ENCODE measurements at regions not wholly inside any gene's neighbourhood (a gene's known extent, or its start where the extent isn't known, plus 50 kb on each side); places are given as distances from the start of the nearest gene placed in this dataset.

DNA sequence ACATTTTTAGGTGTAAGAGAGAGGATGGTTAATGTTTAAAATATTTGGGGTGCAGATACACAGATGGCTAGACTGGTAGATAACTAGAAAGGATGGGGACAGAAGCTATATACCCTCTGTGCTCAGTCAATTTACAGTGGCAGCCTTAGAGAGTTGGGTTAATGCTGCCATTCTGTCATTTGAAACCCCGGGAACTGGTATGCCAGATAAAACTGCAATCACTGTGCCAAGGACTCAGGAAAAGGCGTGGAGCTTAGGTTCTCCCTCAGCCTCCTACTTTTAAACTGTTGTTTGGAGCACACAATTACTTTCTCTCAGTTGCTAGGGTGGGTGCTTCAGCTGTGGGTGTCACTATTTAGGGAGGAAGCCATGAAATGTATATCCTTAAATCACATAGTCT, 90.0 kb upstream of the HNRNPU start:
- no peak overlapping the region for H3K27ac ChIP-seq
- TF ChIP-seq, protein P1, sequence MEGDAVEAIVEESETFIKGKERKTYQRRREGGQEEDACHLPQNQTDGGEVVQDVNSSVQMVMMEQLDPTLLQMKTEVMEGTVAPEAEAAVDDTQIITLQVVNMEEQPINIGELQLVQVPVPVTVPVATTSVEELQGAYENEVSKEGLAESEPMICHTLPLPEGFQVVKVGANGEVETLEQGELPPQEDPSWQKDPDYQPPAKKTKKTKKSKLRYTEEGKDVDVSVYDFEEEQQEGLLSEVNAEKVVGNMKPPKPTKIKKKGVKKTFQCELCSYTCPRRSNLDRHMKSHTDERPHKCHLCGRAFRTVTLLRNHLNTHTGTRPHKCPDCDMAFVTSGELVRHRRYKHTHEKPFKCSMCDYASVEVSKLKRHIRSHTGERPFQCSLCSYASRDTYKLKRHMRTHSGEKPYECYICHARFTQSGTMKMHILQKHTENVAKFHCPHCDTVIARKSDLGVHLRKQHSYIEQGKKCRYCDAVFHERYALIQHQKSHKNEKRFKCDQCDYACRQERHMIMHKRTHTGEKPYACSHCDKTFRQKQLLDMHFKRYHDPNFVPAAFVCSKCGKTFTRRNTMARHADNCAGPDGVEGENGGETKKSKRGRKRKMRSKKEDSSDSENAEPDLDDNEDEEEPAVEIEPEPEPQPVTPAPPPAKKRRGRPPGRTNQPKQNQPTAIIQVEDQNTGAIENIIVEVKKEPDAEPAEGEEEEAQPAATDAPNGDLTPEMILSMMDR (conservative IDR thresholded peaks at IDR 0.05): no peak
- TF ChIP-seq ZFX (IDR thresholded peaks at IDR 0.05): no peak

DNA sequence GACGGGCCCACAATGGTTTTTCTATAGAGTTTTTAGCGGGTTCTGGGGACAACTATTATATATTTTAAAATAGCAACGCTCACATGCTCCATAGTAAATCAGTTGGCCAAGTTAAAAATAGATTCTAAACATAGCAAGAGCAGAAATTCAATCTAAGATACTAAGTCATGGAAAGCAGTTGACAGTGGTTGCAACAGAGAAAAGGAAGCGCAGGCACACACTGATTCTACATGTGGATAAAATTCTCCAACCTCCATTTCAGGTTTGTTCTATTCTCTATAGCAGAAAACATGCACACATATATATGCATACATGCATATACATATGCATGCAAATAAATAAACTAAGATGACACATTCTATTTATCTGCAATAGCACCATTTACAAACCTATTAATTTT, 89.6 kb upstream of the HNRNPU start:
- no peak overlapping the region for H3K27ac ChIP-seq
- no peak for TF ChIP-seq ZFX (IDR thresholded peaks at IDR 0.05)

DNA sequence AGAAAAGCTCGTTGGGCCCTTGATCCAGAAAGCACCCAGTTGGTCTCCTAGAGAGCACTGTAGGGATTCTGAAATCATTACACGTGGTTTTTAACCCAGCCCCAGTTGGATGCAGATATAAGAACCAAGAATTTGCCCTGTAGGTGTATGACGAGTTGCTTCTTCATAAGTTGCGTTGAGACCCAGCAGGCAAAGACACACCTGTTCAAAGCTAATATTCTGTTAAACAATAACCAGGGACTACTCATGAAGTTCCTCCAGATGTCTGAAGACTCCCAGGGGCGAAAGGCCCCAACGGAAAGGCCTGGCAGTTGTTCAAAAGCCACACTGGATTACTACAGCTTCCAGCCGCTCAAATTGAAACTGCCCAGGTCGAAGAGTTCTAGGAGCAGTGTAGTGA, 88.6 kb upstream of the HNRNPU start:
- H3K27ac ChIP-seq: no peak overlapping the region
- no peak for TF ChIP-seq ZFX (IDR thresholded peaks at IDR 0.05)
- TF ChIP-seq, protein P1 (conservative IDR thresholded peaks at IDR 0.05): no peak

DNA sequence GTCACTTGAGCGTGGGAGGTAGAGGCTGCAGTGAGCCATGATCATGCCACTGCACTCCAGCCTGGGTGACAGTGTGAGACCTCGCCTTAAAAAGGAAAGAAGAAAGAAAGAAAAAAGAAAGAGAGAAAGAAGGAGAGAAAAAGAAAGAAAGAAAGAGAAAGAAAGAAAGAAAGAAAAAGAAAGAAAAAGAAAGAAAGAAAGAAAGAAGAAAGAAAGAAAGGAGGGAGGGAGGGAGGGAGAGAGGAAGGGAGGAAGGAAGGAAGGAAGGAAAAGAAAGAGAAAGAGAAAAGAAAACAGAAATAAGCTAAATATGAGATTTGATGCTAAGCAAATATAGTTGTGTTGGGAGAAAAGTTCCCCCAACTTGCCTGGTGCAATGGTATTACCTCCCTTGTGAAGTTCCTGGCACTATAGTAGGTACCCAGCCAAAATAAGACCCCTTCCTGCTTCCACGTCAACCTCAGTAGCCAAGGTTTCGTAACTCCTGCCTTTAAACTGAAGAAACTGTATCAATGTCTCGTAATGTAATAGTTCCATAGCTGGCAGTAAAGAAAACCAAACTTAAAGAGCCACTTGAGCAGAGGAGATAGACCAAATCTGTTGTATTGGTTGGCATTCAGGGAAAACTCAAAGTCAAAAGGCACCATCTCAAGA, 88.1 kb upstream of the HNRNPU start:
- TF ChIP-seq ZFX (IDR thresholded peaks at IDR 0.05): no peak
- TF ChIP-seq, protein P1 (conservative IDR thresholded peaks at IDR 0.05): no peak
- no peak overlapping the region for H3K27ac ChIP-seq

DNA sequence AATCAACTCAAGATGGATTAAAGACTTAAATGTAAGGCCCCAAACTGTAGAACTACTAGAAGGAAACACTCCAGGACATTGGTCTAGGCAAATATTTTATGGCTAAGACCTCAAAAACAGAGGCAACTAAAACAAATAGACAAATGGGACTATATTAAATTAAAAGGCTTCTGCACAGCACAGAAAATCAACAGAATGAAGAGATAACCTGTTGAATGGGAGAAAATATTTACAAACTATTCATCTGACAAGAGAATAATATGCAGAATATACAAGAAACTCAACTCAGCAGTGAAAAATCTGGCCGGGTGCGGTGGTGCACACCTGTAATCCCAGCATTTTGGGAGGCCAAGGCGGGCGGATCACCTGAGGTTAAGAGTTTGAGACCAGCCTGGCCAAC, 84.1 kb upstream of the HNRNPU start:
- TF ChIP-seq, protein P1 (conservative IDR thresholded peaks at IDR 0.05): no peak
- TF ChIP-seq ZFX (IDR thresholded peaks at IDR 0.05): no peak
- H3K27ac ChIP-seq: no peak overlapping the region

DNA sequence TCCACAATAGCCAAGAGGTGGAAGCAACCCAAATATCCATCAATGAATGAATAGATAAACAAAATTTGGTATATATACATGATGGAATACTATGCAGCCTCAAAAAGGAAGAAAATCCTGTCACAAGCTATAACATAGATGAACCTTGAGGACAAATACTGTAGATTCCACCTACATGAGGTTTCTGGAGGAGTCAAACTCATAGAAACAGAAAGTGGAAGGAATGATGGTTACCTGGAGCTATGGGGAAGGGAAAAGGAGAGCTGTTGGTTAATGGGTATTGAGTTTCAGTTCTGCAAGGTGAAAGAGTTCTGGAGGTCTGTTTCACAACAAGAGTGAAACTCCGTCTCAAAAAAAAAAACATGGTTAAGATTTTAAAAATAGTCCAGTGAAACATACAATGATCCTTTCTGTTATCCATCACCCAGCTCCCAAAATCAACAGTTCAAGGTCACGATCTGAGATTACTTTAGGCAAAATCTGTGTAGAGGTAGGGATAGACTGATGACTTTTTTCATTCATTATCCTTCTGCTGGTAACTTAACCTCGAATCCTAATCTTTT, 80.8 kb upstream of the HNRNPU start:
- no peak overlapping the region for H3K27ac ChIP-seq
- TF ChIP-seq, protein P1 (conservative IDR thresholded peaks at IDR 0.05): no peak
- TF ChIP-seq ZFX (IDR thresholded peaks at IDR 0.05): no peak

DNA sequence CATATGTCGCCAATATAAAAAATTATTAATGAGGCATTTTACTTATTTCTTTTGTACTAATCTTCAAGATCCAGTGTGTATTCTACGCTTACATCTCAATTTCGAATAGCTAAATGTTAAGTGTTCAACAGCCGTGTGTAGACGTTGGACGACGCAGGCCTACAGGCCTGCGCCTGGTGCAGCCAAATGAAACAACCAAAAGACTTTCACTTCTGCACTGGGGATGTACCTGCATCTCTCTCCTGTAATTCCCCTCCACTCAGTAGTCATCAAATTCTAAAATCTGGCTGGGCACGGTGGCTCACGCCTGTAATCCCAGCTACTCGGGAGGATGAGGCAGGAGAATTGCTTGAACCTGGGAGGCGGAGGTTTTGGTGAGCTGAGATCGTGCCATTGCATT, 76.8 kb upstream of the HNRNPU start:
- TF ChIP-seq, protein P1 (conservative IDR thresholded peaks at IDR 0.05): no peak
- no peak for TF ChIP-seq ZFX (IDR thresholded peaks at IDR 0.05)
- H3K27ac ChIP-seq: no peak overlapping the region

DNA sequence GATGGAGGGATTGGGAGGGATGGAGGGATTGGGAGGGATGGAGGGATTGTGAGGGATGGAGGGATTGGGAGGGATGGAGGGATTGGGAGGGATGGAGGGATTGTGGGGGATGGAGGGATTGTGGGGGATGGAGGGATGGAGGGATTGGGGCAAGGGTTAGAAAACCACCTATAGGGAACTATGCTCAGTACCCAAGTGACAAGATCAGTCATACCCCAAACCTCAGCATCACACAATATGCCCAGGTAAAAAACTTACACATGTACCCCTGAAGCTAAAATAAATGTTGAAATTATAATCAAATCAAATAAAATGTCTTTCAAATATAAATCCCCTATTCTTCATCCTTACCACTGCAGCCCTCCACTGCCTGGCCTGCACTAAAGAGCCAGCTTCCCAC, 72.8 kb upstream of the HNRNPU start:
- H3K27ac ChIP-seq: no peak overlapping the region
- no peak for TF ChIP-seq ZFX (IDR thresholded peaks at IDR 0.05)
- TF ChIP-seq, protein P1 (conservative IDR thresholded peaks at IDR 0.05): no peak

Measured in C4-2B (cell line).